Activated T-cell treated with anti-CD3 and anti-CD28 coated beads, Interleukin-2, amount 50 U/mL, for 1 hour (primary cell): ENCODE measurements at regions not wholly inside any gene's neighbourhood (a gene's known extent, or its start where the extent isn't known, plus 50 kb on each side); places are given as distances from the start of the nearest gene placed in this dataset.
"Not testable (repeated sequence)": the region's sequence is repeated elsewhere in the genome, so short reads cannot be mapped to it uniquely, and the experiment has no call there.

Experiments used
- DNase-seq: peaks from one replicate; pipeline ENCODE4 v3.0.0-alpha.2; 2020

- DNase-seq: no peak
Observed at GRCh38 chr15:98528046-98528725, 120.2 kb upstream of the IGF1R start.

- no peak for DNase-seq
Observed at GRCh38 chr15:98529205-98530145, 118.9 kb upstream of the IGF1R start.

- no peak for DNase-seq
Observed at GRCh38 chr15:98530570-98530969, 117.8 kb upstream of the IGF1R start.

GRCh38 chr15:98532063-98532462, 116.3 kb upstream of the IGF1R start:
- DNase-seq: no peak

- no peak for DNase-seq
Observed at GRCh38 chr15:98536976-98537375, 111.4 kb upstream of the IGF1R start.

GRCh38 chr15:98537516-98538060, 110.8 kb upstream of the IGF1R start:
- DNase-seq: no peak

- no peak for DNase-seq
Observed at GRCh38 chr15:98541519-98541918, 106.8 kb upstream of the IGF1R start.

GRCh38 chr15:98543237-98543636, 105.1 kb upstream of the IGF1R start:
- no peak for DNase-seq

- DNase-seq: no peak
Observed at GRCh38 chr15:98546329-98546728, 102.0 kb upstream of the IGF1R start.

GRCh38 chr15:98547275-98547674, 101.1 kb upstream of the IGF1R start:
- no peak for DNase-seq

GRCh38 chr15:98547741-98548138, 100.6 kb upstream of the IGF1R start:
- peak; percentile 19 for DNase-seq

GRCh38 chr15:98548139-98548971, 100.0 kb upstream of the IGF1R start:
- peak; percentile 35 for DNase-seq

GRCh38 chr15:98549003-98549402, 99.3 kb upstream of the IGF1R start:
- DNase-seq: no peak

GRCh38 chr15:98549741-98550140, 98.6 kb upstream of the IGF1R start:
- DNase-seq: no peak

GRCh38 chr15:98550363-98550762, 98.0 kb upstream of the IGF1R start:
- not testable (repeated sequence) for DNase-seq

- no peak for DNase-seq
Observed at GRCh38 chr15:98551936-98552562, 96.3 kb upstream of the IGF1R start.

GRCh38 chr15:98554272-98555172, 93.8 kb upstream of the IGF1R start:
- no peak for DNase-seq

- no peak for DNase-seq
Observed at GRCh38 chr15:98555173-98555515, 93.2 kb upstream of the IGF1R start.

- DNase-seq: no peak
Observed at GRCh38 chr15:98556321-98556720, 92.0 kb upstream of the IGF1R start.

GRCh38 chr15:98560338-98560737, 88.0 kb upstream of the IGF1R start:
- DNase-seq: no peak

- DNase-seq: no peak
Observed at GRCh38 chr15:98561169-98561941, 87.0 kb upstream of the IGF1R start.
